GM13977 (cell line): ENCODE measurements at regions not wholly inside any gene's neighbourhood (a gene's known extent, or its start where the extent isn't known, plus 50 kb on each side); places are given as distances from the start of the nearest gene placed in this dataset.

ENCODE experiments used
- DNase-seq: peaks from one replicate; pipeline ENCODE4 v3.0.0; 2012; ENCODE audit warnings: low spot score
- CTCF ChIP-seq: IDR thresholded peaks from 2 replicates; pipeline ENCODE4 v1.5.1; 2012; ENCODE audit warnings: mild to moderate bottlenecking, control low read depth; ENCODE audit not compliant: insufficient read depth; ENCODE audit errors: extremely low read depth, missing control alignments
- in situ Hi-C: fragments of 300-500 bp; cut with MboI; formaldehyde crosslinking; loops from one replicate; pipeline ENCODE4 v1.12.0; 2022; ENCODE audit warnings: low sequenced_read_pairs, low pct_unique_long_range_greater_than_20kb, mixed read lengths, inconsistent platforms; ENCODE audit not compliant: unreplicated experiment

- in situ Hi-C loops, result no loop called here
- no peak for TF ChIP-seq CTCF
- DNase-seq, result no peak
Observed at GRCh38 chr20:50346374-50347283, 156.0 kb downstream of the CEBPB start.

GRCh38 chr20:50347284-50348063 lies 156.8 kb downstream of the CEBPB start:
- DNase-seq, result no peak
- in situ Hi-C loops, result no loop called here
- TF ChIP-seq CTCF, result no peak

GRCh38 chr20:50348096-50348495 lies 157.5 kb downstream of the CEBPB start:
- TF ChIP-seq CTCF, result no peak
- no peak for DNase-seq
- in situ Hi-C loops, result no loop called here

GRCh38 chr20:50350510-50351249 lies 159.5 kb upstream of the PTPN1 start:
- no peak for TF ChIP-seq CTCF
- DNase-seq, result no peak
- in situ Hi-C loops, result no loop called here

GRCh38 chr20:50351541-50351940 lies 158.6 kb upstream of the PTPN1 start:
- DNase-seq, result no peak
- in situ Hi-C loops, result no loop called here
- TF ChIP-seq CTCF, result no peak

- DNase-seq, result no peak
- in situ Hi-C loops, result no loop called here
- no peak for TF ChIP-seq CTCF
Observed at GRCh38 chr20:50353289-50353961, 156.8 kb upstream of the PTPN1 start.
